Loucy (cell line): ENCODE measurements at regions not wholly inside any gene's neighbourhood (a gene's known extent, or its start where the extent isn't known, plus 50 kb on each side); places are given as distances from the start of the nearest gene placed in this dataset.

Experiments used
- CTCF ChIP-seq: fragments of 200-600 bp; sonication (generic); conservative IDR thresholded peaks from 2 replicates; pipeline ENCODE4 v1.5.1; 2014; ENCODE audit warnings: mild to moderate bottlenecking, antibody characterized with exemption, low read length
- EZH2phosphoT487 ChIP-seq: fragments of 200-600 bp; IDR thresholded peaks from 2 replicates; pipeline ENCODE4 v1.6.1; 2018; ENCODE audit warnings: antibody characterized with exemption, mild to moderate bottlenecking, moderate library complexity, borderline replicate concordance

GRCh38 chr7:131131746-131132431 is 195.8 kb upstream of the MKLN1 start:
- no peak for TF ChIP-seq CTCF
- no peak for TF ChIP-seq EZH2phosphoT487
